ENCODE measurements at regions not wholly inside any gene's neighbourhood (a gene's known extent, or its start where the extent isn't known, plus 50 kb on each side); places are given as distances from the start of the nearest gene placed in this dataset.
"Not testable (repeated sequence)": the region's sequence is repeated elsewhere in the genome, so short reads cannot be mapped to it uniquely, and the experiment has no call there.

DNA sequence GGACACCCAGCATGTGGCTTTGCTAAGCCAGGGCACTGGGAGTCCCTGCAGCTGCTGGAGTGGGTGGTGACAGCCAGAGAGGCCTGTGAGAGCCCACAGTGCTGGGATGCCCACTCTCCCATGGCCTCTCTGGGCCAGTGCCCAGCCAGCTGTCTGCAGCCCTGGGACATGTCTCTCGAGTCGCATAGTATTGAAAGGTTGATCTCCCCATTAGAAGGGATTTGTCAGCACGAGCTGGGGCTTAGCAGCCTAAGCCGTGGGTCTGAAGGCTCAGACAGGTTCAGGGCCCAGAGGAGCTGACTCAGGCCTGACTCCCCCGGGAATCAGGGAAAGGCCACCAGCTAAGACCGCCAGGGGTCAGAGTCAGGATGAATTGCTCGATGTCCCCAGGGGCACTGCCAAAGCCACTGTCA, 53.5 kb downstream of the FOXD2 start:
- no peak for DNase-seq

DNA sequence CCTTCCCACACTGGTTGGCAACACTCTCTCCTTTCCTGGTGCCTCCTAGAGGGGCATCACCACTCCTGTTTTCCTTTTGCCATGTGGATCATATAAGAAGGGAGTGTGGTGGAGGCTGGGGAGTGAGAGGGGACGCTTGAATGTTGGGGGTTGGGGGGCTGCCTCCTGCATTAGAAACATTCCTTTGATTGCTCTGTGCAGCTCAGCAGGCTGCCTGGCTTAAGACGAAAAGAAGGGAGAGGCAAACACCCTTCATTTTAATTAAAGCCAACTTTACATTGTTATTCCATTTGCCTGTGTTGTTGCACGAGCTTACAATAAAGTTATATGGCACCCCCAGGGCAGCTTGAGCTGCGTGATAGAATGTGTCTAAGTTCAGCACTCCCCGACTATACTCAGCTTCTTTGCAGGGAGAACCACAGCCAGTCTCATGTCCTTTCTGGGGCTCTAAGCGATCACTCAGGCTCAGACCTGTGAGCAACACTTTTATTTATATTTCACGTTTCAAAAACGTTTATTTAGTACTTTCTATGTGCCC, 57.4 kb downstream of the FOXD2 start:
- DNase-seq, result no peak

DNA sequence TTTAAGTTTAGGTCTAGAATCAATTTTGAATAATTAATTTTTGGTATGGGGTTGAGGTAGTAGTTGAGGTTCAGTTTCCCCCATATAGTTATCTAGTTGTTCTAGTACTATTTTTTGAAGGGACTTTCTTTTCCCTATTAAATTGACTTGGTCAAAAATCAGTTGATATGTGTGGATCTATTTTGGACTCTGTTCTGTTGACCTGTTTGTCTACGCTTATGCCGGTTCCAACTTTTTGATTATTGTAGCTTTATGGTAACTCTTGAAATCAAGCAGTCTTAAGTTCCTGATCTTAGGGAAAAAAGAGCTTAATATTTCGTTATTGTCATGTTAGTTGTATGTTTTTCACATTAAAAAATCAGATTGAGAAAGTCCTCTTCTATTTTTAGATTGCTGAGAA, 60.7 kb downstream of the FOXD2 start:
- no peak for DNase-seq

DNA sequence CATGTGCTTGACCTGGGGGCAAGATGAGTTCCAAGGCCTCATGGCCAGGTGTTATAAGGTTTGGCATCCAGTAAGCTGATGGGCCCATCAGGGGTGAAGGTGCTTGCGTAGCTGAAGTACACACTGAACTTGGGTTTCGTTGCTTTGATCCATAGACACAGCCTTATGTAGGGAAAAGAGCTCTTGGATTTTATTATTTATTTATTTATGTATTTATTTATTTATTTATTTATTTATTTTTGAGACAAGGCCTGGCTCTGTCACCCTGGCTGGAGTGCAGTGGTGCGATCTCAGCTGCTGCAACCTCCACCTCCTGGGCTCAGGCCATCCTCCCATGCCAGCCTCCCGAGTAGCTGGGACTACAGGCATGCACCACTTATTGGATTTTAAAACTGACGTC, 63.2 kb downstream of the FOXD2 start:
- DNase-seq, result no peak

DNA sequence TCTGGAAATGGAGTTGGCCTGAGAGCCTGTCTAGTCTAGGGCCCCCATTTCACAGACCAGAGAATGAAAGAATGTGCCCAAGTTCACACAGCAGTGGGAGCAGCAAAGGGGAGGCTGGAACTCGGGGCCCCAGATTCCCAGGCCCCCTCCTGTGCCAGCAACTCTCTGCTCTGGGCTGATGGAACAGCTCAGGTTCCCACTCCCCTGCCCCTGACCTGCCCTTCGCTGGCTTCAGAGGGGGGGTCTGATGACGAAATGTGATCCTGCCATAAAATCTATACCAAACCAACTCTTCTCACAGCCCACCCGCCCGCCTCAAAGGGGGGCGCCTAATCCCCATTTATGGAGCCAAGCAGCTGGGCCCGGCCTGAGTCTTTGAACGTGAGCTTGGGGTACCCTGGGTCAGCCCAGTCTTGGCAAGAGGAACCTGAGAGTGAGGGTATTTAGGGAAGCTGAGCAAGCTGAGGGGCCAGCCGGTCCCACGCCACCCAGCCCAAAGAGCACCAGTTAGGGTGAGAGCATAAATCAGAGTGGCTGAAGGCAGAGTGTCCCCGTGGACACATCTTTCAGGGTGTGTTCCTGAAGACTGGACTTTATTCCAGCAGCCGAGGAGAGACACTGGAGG, 65.0 kb downstream of the FOXD2 start:
- no peak for DNase-seq

DNA sequence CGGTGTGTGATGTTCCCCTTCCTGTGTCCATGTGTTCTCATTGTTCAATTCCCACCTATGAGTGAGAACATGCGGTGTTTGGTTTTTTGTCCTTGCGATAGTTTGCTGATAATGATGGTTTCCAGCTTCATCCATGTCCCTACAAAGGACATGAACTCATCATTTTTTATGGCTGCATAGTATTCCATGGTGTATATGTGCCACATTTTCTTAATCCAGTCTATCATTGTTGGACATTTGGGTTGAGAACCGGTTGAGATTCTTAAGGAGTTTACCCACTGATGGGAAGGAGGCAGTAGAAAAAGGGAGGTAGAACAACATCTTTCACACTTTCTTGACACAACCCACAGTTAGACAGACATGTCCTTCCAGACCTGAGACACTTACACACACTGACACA, 67.0 kb downstream of the FOXD2 start:
- DNase-seq, result not testable (repeated sequence)

DNA sequence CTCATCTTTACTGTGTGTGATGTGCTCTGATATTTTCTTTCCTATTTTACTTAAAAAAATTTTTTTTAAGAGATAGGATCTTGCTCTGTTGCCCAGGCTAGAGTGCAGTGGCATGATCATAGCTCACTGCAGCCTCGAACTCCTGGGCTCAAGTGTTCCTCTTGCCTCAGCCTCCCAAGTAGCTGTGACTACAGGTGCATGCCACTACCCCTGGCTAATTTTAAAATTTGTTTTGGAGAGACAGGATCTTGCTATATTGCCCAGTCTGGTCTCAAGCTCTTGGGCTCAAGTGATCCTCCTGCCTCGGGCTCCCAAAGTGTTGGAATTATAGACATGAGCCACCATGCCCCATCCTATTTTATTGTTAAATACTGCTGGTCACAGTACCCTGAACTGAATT, 67.4 kb downstream of the FOXD2 start:
- DNase-seq, result no peak

DNA sequence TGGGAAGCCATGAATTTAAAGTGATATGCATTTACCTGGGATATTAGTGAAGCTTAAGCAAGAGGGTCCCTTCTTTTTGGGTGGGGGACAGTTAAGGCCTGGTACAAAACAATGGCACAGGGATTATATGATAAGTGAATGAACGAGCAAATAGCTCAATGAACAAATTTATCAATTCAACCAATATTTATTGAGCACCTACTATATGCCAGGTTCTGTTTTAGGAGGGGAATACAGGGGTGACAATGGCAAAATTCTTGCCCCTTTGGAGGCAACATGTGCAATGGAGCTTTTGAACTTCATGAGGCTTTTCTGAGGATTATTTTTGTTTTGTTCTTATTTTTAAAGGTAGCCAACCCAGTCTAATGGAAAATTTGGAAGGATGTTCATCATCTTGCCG, 68.2 kb downstream of the FOXD2 start:
- DNase-seq, result no peak

DNA sequence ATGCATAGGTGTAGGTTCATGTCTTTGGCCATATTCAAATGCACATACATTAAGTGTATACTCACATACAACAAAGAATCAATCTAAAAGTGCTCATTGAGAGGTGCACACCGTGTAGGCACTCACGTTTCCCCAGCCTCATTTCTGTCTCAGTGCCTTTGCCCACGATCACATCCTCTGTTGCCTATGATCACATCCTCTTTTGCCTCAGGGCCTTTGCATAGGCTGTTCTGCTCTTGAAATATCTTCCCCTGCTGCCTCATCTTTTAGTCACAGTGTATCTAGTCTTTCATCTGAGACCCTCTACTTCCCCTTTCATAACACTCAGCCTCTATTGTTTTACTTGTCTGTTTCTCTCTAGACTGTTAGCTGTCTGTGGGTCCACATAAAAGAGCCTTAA, 69.3 kb downstream of the FOXD2 start:
- DNase-seq, result peak; percentile 66

DNA sequence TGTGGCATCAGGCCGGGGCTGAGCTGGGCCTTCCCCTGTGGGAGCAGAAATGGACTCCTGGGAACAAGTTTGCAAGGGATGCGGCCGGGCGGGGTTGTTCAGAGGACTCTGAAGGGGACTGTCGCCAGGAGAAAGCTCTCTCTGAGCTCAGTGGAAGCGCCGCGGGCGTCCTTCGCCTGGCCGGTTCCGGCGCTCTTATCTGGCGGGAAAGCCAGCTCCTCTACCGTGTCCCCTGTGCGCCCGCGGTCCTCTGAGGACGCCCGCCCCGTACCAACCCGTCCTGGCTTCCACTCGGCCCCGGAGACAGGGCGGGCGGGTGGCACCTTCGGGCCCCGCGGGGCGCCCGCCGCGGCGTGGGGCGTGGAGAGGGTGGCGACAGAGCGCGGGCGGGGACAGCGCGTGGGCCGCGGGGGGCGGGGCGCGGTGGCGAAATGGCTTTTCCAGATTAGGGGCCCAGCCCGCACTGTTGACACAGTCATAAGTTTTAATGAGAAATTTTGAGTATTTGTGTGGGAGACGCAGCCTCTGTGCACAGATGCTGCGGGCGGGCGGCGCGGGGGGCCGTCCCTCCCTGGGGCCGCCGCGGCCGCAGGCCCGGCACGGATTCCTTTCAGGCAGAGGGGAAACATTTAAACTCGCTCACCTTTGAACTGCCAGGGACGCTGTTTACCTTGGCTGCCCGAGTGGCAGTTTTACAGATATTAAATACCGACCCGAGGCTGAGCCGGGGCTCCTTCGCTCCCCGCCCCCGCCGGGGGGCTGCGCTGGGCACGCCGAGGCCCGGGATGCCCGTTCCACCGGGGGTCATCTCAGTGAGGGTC, 70.2 kb downstream of the FOXD2 start:
- peak; percentile 39 for DNase-seq

DNA sequence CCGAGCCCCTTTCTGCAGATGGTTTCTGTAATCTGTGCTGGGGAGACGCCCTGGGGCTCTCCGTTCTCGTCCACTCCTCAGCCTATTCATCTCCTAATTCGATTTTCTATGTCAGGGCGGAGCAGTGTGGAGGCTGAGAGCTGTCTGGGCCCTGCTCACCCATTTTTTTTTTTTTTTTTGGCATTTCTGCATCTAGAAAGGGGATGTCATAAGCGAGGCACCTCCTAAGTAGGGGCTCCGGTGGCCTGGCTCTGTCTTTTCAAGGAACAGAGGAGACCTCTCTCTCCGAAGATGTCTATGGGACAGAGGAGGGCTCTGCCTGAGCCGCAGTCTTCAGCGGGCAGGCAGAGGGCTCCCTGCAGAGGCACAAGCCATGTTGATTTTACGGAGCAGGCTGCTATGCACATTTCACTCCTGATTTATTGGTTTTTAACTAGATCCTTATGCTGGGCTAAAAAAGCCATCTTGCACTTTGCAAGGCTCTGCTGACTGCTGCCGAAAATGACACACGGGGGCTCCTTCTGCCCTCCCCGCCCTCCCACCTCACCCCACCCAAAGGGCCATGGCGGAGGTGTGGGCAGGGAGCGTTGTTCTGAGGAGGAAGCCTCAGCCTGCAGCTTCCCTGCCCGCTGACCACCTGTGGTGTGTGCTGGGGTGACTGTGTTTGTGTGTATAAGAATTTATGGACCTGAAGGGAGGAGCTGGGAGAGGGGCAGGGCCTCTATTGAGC, 71.0 kb downstream of the FOXD2 start:
- DNase-seq, result no peak

DNA sequence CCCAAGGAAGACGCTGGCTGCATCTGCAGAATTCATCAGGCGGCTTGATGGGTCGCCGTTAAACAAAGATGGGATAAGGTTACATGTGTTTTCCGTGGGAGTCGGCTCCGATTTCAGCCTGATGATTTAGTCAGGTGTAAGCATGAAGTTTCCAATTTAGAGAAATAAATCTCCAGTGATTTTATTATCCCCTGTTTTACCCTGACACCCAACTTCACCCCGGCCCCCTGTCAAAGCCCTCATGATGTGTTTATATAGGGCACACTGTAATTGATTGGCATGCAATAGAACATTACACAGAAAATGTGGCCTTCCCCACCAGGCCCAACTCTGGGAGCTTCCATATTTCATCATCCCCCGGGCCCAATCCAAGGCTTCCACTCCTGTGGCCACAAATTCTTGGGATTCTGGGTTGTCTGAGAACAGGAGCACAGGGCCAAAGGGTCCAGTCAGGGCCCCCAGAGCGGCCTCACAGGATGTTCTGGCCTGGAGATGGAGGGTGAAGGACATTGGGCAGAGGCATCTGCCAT, 72.5 kb downstream of the FOXD2 start:
- DNase-seq, result no peak

DNA sequence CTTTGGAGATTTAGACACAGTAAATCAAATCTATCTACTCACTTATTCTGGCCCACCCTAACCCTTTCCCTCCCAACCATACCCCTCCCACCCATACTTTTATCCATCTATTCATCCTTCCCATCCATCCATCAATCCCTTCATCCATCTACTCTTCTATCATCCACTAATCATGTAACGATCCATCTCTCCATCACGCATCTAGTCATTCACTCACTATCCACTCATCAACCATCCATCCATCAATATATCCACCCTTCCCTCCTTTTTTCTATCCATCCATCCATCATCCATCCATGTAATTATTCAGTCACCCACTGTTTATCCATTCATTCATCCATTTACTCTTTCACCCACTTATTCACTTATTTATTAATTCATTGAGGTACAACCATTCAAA, 74.0 kb downstream of the FOXD2 start:
- no peak for DNase-seq

DNA sequence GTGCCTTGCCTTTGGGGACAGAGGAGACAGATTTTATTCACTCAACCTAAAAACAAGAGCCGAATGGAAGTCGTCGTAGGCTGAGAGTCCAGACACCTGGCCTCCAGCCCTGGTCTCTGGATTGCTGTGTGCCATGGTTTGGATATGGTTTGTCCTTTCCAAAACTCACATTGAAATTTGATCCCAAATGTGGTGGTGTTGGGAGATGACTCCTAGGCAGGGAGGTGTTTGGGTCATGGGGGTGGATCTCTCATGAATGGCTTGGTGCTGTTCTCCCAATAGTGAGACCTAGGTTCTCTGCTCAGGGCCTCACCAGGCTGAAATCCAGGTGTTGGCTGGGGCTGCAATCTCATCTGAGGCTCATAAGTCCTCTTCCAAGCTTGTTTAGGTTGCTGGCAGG, 75.5 kb downstream of the FOXD2 start:
- DNase-seq, result no peak

DNA sequence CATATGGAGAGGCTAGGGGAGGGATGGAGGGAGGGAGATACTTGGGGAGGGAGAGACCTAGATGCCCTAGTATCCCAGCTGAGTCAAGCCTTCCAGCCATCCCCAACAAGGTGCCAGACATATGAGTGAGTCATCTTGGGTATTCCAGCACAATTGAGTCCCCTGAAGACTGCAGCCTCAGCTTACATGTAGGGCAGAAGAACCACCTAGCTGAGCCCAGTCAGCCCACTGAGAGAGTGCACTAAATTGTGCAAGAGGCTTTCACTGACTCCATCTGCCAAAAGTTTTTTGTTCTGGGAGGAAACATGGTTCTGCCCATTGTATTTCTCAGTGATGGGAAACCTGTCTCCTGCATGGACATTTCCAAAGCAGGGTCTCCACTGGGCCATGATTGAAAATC, 76.4 kb downstream of the FOXD2 start:
- no peak for DNase-seq

DNA sequence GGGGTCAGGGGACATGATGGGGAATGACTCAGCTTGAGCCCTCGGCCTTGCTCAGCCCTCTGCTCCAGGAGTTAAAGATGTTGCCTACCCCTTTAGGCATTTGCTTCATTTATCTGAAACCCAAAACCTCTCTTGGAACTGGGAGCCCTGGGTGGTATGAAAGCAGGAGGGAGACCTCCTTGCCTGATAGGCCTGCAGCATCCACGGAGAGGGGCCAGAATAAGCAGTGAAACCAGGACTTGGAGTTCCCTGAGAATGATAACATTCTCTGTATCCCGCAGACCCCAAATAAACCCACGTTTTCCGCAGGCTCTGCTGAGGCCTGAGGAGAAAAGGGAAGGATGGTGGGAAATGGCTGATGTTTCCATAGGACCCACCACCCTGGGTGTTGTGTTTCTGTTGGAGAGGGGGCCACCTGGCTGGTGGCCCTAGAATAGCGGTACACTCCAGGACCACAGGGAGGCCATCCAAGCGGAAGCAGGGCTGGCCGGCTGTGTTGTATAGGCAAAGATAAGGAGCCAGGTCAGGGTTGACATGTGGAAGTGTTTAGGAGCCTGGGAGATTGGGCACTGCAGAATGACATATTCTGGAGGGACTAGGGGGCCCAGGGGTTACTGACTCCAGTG, 77.4 kb downstream of the FOXD2 start:
- DNase-seq, result no peak

DNA sequence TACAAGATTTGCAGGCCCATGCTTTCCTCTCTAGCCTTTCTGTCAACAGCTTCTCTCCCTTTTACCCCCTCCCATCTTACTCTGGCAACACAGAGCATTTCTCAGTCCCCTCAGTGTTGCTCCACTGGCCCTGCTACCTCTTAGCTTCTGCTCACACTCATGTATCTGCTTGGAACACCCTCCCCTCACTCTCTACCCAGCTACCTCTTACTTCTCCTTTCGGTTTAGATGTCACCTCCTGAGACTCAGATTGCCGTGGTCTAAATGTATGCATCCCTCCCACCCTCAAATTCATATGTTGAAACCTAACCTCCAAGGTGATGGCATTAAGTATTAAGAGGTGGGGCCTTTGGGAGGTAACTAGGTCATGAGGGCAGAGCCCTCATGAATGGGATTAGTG, 80.1 kb downstream of the FOXD2 start:
- DNase-seq, result no peak

DNA sequence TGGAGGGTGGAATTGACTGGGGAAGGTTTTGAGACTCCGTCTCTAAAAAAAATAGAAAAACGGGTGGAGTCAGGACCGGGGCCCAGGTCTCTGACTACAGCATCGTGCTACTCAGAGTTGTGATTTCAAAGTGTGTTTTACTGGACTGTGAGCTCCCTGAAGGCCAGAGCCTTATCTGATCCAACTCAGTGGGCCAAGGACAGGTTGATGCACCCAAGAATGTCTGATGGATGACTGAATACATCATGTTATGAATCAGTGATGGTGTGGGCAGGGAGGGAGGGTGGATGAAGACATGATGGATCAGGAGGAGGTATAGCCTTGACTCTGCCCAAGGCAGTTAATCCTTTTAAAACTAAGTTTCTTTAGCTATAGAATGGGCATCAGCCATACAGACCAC, 81.6 kb downstream of the FOXD2 start:
- no peak for DNase-seq

DNA sequence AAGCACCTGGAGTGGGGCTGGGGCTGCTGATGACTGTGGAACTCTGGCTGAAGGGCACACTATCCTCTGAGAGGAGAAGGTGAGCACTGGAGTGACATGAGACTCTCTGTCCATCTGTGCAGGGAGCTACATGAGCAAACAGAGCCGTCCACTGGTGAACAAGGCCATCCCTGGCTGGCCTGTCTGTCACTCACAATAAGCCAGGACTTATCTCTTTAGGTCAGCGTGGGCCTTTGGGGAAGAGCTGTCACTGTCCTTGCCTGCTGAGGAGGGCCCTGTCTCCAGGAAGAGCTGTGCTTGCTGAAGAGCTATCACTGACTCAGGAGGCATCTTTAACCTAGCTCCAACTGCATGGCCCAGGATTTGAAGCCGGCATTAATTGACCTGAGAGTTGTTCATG, 82.1 kb downstream of the FOXD2 start:
- no peak for DNase-seq

DNA sequence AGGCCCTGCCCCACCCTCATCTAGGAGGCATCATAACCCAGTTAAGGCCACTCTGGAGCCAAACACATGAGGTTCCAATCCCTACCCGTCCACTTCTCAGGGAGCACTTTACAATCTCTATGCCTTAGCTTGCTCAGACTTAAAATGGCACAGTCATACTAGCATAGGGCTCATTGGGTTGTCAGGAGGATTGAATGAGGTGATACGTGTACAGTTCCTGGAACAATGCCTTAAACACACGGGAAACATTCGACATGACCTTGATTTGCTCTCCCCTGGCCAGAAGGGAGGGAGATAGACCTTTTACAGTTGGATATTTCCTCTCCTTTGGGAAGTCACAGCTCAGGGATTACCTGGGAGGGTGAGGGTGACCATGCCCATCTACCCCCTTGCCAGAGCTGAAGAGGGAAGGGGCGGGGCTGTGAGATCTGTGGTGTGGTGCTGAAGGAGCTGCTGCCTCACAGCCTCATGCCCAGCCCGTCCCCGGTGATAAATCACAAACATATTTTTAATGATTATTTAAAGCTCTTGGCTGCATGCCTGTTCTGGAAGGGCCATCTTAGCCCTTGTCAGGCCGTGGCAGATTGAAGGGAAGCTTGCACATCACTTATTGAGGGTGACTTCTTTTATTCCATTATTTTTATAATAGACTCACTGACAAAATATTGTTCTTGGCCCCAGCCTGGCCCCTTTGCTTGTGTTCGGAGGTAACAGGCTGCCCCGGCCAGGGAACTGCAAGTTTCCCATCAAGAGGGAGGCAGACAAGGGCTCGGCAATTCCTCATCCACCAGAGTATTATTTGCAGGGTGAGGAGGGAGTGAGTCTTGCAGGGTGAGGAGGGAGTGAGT, 83.4 kb downstream of the FOXD2 start:
- DNase-seq, result no peak

DNA sequence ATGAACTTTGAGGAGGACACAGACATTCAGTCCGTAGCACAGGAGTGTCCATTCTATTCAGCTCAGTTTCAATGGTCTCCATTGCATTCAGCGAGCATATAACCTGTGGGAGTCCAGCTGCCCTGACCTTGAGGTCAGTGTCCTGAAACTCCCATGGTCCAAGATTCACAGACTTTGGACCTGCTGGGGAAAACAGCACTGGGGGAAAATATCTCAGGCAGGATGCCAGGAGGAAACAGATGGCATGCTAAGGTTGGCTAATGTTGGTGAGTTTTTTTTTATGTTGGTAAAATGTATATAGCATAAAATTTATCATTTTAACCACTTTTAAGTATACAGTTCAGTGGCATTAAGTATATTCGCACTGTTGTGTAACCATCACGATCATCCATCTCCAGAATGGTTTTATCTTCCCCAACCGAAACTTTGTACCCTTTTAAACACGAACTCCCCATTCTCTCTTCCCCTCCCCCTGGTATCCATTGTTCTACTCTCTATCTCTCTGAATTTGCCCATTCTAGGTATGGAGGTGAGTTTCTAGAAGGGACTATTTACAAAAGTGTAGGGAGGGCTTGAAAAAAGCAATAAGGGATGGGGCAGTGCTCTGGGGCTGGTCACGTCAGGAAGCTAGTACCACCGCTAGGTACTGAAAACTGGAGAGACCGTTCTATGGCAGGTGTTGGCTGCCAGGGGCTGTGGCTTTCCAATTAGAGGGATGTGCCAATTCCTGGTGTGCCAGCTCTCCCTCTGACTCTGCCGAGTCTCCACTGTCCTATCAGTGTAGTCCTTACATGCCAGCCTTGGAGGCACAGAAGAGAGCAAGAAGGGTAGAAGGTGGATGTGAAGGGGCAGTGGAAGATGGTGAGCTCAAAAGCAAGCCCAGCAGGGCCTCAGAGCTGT, 85.3 kb downstream of the FOXD2 start:
- no peak for DNase-seq
